ENCODE measurements at regions not wholly inside any gene's neighbourhood (a gene's known extent, or its start where the extent isn't known, plus 50 kb on each side); places are given as distances from the start of the nearest gene placed in this dataset.

- DNase-seq (ENCODE audit: insufficient read length, low spot score), result no peak
- no peak for TF ChIP-seq CTCF (IDR thresholded peaks at IDR 0.05; ENCODE audit: insufficient read depth, missing control alignments)
- FAIRE-seq, result no peak
These were observed 312.5 kb upstream of the PTBP2 start for GRCh38 chr1:96409087-96409486.

GRCh38 chr1:96409689-96410088, 311.9 kb upstream of the PTBP2 start:
- TF ChIP-seq CTCF (IDR thresholded peaks at IDR 0.05; ENCODE audit: insufficient read depth, missing control alignments), result no peak
- FAIRE-seq, result no peak
- DNase-seq (ENCODE audit: insufficient read length, low spot score), result no peak

GRCh38 chr1:96411006-96411405, 310.6 kb upstream of the PTBP2 start:
- no peak for TF ChIP-seq CTCF (IDR thresholded peaks at IDR 0.05; ENCODE audit: insufficient read depth, missing control alignments)
- no peak for FAIRE-seq

GRCh38 chr1:96414598-96414997, 307.0 kb upstream of the PTBP2 start:
- DNase-seq (ENCODE audit: insufficient read length, low spot score), result no peak
- no peak for TF ChIP-seq CTCF (IDR thresholded peaks at IDR 0.05; ENCODE audit: insufficient read depth, missing control alignments)
- no peak for FAIRE-seq

More at GRCh38 chr1:96411006-96411405, 310.6 kb upstream of the PTBP2 start:
- no peak for DNase-seq (ENCODE audit: insufficient read length, low spot score)

GRCh38 chr1:96416111-96416595, 305.4 kb upstream of the PTBP2 start:
- no peak for TF ChIP-seq CTCF (IDR thresholded peaks at IDR 0.05; ENCODE audit: insufficient read depth, missing control alignments)
- DNase-seq (ENCODE audit: insufficient read length, low spot score) (no peak), FAIRE-seq (no peak)

GRCh38 chr1:96416701-96417444, 304.7 kb upstream of the PTBP2 start:
- DNase-seq (ENCODE audit: insufficient read length, low spot score) (no peak), FAIRE-seq (no peak)
- no peak for TF ChIP-seq CTCF (IDR thresholded peaks at IDR 0.05; ENCODE audit: insufficient read depth, missing control alignments)

- no peak for FAIRE-seq
- no peak for DNase-seq (ENCODE audit: insufficient read length, low spot score)
- TF ChIP-seq CTCF (IDR thresholded peaks at IDR 0.05; ENCODE audit: insufficient read depth, missing control alignments), result no peak
These were observed 302.6 kb upstream of the PTBP2 start for GRCh38 chr1:96418969-96419368.

All from D721Med (cell line).